Gastroesophageal sphincter (tissue), 3 donors: ENCODE measurements at regions not wholly inside any gene's neighbourhood (a gene's known extent, or its start where the extent isn't known, plus 50 kb on each side); places are given as distances from the start of the nearest gene placed in this dataset.

Experiments
- EP300 ChIP-seq: sonication (generic); formaldehyde crosslinking; IDR thresholded peaks from one replicate; pipeline ENCODE4 v1.6.1; 2017; ENCODE audit warnings: antibody characterized with exemption, mild to moderate bottlenecking
- POLR2A ChIP-seq, 2 donors: fragments of 450-650 bp; IDR thresholded peaks; one replicate each; pipeline ENCODE4 v1.6.1; 2017; ENCODE audit warnings: antibody characterized with exemption in 2 of 2, mild to moderate bottlenecking in 2 of 2, moderate library complexity in 1 of 2
- POLR2AphosphoS5 ChIP-seq: sonication (generic); formaldehyde crosslinking; IDR thresholded peaks from one replicate; pipeline ENCODE4 v1.6.1; 2017; ENCODE audit warnings: antibody characterized with exemption
- TF ChIP-seq, protein P1 (sequence below), 4 experiments: fragments of 200-600 bp in 2 of 4; fragments of 450-650 bp in 2 of 4; sonication (generic) in 1 of 4; IDR thresholded peaks; one replicate each; pipeline ENCODE4 v1.5.1; 2017 to 2019; ENCODE audit warnings: antibody characterized with exemption in 4 of 4, mild to moderate bottlenecking in 2 of 4, moderate library complexity in 2 of 4

DNA sequence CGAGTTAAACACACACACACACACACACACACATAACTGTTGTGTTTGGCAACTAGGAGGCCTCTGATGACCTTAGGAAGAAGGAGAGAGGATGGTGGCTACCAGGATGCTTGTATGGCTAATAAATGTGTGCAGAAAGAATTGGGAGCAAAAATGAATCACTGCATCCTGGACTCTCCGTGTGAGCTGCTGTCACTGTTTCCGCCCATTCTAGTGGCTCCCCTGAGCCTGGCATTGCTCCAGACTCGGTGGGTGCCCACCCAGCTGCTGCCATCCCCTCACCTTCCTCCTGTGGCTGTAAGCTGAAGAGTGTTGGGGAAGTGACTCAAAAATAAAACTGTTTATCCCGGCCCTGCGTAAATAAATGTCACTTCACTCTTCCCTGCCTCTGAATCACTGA is 149.5 kb upstream of the MINDY3 start:
- no peak for TF ChIP-seq POLR2A (IDR thresholded peaks at IDR 0.05)
- TF ChIP-seq, protein P1, sequence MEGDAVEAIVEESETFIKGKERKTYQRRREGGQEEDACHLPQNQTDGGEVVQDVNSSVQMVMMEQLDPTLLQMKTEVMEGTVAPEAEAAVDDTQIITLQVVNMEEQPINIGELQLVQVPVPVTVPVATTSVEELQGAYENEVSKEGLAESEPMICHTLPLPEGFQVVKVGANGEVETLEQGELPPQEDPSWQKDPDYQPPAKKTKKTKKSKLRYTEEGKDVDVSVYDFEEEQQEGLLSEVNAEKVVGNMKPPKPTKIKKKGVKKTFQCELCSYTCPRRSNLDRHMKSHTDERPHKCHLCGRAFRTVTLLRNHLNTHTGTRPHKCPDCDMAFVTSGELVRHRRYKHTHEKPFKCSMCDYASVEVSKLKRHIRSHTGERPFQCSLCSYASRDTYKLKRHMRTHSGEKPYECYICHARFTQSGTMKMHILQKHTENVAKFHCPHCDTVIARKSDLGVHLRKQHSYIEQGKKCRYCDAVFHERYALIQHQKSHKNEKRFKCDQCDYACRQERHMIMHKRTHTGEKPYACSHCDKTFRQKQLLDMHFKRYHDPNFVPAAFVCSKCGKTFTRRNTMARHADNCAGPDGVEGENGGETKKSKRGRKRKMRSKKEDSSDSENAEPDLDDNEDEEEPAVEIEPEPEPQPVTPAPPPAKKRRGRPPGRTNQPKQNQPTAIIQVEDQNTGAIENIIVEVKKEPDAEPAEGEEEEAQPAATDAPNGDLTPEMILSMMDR (IDR thresholded peaks at IDR 0.05) = no peak
- TF ChIP-seq POLR2AphosphoS5 = no peak
- no peak for TF ChIP-seq EP300
